DND-41 (cell line): ENCODE measurements at regions not wholly inside any gene's neighbourhood (a gene's known extent, or its start where the extent isn't known, plus 50 kb on each side); places are given as distances from the start of the nearest gene placed in this dataset.

Experiments used
- EZH2 ChIP-seq: IDR thresholded peaks from 3 replicates; pipeline ENCODE4 v1.6.1; 2012; ENCODE audit warnings: borderline replicate concordance, low read depth, mild to moderate bottlenecking, moderate library complexity, low read length, inconsistent platforms; ENCODE audit not compliant: severe bottlenecking
- TF ChIP-seq, protein P1 (sequence below): IDR thresholded peaks from 2 replicates; pipeline ENCODE4 v1.5.1; 2012; ENCODE audit warnings: borderline replicate concordance, low read length, moderate library complexity, mild to moderate bottlenecking; ENCODE audit not compliant: poor library complexity, severe bottlenecking; ENCODE audit errors: extremely low read depth

- TF ChIP-seq, protein P1, sequence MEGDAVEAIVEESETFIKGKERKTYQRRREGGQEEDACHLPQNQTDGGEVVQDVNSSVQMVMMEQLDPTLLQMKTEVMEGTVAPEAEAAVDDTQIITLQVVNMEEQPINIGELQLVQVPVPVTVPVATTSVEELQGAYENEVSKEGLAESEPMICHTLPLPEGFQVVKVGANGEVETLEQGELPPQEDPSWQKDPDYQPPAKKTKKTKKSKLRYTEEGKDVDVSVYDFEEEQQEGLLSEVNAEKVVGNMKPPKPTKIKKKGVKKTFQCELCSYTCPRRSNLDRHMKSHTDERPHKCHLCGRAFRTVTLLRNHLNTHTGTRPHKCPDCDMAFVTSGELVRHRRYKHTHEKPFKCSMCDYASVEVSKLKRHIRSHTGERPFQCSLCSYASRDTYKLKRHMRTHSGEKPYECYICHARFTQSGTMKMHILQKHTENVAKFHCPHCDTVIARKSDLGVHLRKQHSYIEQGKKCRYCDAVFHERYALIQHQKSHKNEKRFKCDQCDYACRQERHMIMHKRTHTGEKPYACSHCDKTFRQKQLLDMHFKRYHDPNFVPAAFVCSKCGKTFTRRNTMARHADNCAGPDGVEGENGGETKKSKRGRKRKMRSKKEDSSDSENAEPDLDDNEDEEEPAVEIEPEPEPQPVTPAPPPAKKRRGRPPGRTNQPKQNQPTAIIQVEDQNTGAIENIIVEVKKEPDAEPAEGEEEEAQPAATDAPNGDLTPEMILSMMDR: no peak
- no peak for TF ChIP-seq EZH2
Observed at GRCh38 chr10:131031346-131031745, 280.2 kb downstream of the TCERG1L start.
